Raji (cell line): ENCODE measurements at regions not wholly inside any gene's neighbourhood (a gene's known extent, or its start where the extent isn't known, plus 50 kb on each side); places are given as distances from the start of the nearest gene placed in this dataset.

Source experiments
- POLR2A ChIP-seq: IDR thresholded peaks from 2 replicates; pipeline ENCODE4 v1.6.1; 2011; ENCODE audit warnings: low read depth, low read length, control low read depth; ENCODE audit not compliant: insufficient read depth

DNA sequence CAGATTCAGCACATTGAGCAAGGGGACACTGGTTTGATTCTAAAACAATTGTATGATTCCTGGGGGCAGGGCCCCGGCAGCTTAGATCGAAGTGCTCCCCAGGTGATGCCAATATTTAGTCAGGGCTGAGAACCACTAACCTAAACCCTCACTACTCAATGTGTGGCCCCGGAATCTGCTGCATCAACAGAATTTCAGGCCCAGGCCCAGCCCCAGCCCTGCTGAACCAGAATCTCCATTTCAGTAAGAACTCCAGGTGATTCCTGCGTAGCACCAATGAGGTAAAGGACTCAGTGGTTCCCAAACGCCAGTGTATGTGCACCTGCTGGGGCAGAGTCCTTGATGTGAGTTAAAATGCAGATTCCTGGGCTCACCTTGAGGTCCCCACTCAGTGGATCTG lies 152.8 kb upstream of the KCNG1 start:
- no peak for TF ChIP-seq POLR2A

- no peak for TF ChIP-seq POLR2A
Measured at GRCh38 chr20:51175156-51175555, 152.2 kb upstream of the KCNG1 start.

- no peak for TF ChIP-seq POLR2A
Measured at GRCh38 chr20:51174536-51174935, 151.6 kb upstream of the KCNG1 start.

DNA sequence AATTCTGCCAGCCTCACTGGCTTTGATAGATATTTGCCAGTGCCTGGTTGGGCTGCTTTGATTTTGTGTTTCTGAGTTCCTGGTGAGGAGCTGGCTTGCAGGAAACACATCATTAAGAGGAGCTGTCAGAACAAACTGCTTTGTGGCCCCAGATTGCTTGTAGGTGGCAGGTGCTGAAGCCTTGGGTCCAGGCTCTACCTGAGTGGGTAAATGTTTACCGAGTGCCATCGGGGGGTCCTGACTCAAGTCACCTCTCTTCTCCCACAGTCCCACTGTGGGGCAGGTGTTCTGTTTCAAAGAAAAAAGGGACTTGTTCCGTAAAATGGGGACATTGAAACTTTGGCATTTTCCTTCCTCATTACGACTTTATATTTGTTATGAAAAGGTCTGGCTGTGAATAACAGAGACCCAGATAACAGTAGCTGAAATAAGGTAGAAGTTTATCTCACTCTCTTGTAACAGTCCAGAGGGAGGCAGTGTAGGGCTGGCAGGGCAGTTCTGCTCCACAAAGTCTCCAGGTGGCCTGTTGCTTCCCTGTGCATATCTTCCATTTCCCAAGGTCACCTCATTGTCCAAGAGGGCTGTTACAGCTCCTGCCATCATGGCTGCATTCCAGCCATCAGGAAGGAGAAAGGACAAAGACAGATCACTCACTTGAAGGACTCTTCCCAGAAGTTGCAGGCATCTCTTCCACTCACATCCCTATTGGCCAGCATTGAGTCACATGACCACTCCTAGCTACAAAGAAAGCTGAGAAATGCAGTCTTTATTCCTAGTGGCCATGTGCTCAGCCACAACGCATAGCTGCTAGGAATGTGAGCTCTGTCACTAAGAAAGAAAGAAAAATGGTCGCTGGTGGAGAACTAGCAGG lies 149.9 kb upstream of the KCNG1 start:
- no peak for TF ChIP-seq POLR2A

DNA sequence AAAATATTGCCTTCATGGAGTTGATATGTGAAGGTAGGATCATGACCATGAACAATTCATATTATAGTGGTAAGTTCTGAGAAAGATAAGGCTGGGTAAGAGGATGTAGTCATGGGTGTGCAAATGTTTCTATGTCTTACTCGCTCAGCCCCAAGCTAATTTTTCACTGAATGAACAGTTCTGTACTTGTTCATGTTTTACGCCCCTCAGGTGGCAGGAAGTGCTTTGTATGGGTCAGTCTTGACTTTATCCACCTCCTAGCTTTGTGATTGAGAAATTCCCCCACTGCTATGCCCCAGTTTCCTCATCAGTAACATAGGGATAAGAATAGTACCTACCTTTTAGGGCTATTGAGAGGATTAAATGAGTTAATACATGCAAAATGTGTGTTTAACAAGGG lies 148.2 kb upstream of the KCNG1 start:
- no peak for TF ChIP-seq POLR2A

- no peak for TF ChIP-seq POLR2A
Measured at GRCh38 chr20:51169813-51170212, 146.9 kb upstream of the KCNG1 start.

GRCh38 chr20:51166489-51166888 lies 143.6 kb upstream of the KCNG1 start:
- no peak for TF ChIP-seq POLR2A

DNA sequence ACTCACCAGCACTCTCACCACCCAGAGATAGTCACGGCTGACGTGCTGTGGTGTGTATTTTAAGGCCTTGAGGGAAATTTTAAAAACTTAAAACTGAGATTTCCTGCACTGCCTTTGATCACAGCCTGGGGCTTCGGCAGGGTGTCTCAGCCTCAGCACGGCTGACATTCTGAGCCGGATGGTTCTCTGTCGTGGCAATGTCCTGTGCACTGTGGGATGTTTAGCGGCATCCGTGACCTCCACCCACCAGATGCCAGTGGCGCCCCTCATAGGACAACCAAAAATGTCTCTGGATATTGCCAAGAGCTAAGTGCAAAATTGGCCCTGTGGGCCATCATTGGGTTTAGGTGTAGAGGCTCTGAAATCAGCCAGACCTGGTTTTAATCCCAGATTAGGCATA lies 142.2 kb upstream of the KCNG1 start:
- TF ChIP-seq POLR2A = no peak

- no peak for TF ChIP-seq POLR2A
Measured at GRCh38 chr20:51164731-51165130, 141.8 kb upstream of the KCNG1 start.

- TF ChIP-seq POLR2A = no peak
Measured at GRCh38 chr20:51163996-51164600, 141.2 kb upstream of the KCNG1 start.

DNA sequence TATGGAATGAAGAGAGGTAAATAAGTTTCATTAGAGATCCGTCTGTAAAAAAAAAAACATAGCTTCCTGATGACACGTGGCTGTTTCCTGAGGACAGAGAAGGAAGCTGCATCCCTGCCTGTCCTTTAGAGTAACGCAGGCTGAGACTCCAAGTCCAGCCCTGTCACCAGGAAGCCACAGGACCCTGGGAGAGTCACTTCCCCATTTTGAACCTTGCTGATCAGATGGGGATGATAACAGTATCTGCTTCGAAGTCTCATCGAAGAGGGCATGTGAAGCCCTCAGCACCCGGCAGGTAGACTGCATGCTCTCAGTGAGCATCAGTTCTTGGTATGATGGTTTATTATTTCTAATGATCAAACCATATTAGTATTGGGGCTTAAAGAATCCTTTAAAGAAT lies 139.1 kb upstream of the KCNG1 start:
- no peak for TF ChIP-seq POLR2A

DNA sequence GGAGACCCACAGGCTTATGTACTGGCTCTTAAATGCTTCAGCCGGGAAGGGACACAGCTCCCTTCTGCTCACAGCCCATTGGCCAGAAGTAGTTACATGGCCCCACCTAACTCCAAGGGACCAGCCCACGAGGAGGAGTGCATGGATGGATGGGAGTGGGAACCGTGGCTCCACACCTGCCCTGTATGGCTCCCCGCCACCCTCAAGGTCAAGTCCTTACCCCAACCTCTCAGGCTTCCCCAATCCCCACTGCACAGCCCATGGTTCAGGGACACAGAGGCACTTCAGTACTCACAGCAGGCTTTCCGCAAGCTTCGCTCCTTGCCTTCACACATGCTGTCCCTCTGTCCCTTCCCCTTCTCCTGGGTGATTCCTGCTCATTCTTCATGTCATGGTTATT lies 137.9 kb upstream of the KCNG1 start:
- TF ChIP-seq POLR2A = no peak

DNA sequence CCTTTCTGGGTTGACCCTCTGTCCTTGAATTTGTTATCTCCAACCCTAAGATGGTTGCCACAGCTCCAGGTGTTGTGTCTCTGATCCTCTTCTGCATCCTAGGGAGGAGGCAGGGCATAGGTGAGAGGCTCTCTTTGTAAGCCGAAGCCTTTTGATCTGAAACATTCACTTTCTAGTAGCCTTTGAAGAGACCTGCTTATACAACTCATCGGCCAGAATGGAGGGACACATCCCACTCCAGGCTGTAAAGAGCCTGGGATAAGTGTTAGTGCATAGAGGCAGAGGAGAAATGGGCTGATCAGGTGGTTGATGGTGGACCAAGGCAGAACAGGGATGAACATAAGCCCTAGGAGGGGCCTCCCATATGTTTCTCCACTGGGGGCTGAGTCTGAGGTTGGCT lies 137.1 kb upstream of the KCNG1 start:
- TF ChIP-seq POLR2A = no peak

DNA sequence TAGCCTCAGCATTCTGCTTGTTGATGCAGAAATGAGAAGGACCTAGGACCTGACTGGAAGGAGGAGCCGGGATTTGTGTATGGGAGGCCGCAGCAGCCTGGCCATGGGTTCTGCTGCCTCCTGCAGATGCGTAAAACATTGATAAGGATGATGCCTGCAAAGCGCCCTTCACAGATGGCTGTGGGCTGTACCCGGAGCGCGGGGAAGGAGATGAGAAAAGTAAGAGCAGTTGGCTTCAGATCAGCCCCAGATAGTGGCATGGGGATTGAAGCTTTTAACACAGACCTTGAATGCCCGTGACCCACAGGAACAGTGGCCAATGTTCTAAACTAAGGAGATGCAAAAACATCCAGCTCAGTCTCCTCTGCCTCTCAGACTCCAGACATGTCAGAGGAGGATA lies 136.4 kb upstream of the KCNG1 start:
- no peak for TF ChIP-seq POLR2A

- no peak for TF ChIP-seq POLR2A
Measured at GRCh38 chr20:51158226-51158625, 135.3 kb upstream of the KCNG1 start.
